ENCODE measurements at regions not wholly inside any gene's neighbourhood (a gene's known extent, or its start where the extent isn't known, plus 50 kb on each side); places are given as distances from the start of the nearest gene placed in this dataset.
A peak's percentile ranks its signal among the peaks of the same experiment; 100 is the strongest.

DNA sequence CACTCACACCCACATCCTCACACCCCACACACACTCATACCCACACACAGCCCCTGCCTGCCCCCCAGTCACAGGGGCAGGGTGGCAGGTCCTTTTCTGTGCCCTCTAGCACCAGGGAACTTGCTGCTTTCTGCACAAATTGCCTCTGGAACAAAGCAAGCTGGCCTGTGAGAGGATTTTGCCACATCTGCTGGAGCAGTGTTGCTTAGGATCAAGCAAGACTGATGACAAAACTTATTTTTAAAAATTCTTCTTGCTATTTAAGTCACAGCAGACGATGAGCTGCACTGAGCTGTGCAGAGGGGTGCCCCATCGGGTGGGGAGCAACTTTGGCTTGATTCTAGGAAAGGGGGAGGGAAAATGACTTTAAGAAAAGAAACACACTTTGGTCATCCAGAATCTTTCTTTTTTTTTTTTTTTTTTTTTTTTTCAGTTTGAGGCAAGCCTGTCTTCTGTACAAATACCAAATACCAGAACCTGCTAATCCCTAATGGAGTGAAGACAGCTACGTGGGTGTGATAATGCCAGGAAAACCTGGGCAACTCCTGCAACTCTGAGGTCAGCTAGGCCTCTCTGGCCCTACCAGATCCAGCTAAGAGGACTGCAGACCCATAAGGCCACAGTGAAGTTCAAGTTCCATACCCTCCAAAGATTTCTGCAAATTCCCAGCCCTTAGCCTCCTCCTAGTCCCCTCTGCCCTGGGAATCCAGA, 195.3 kb downstream of the ABHD5 start:
- H3K27me3 ChIP-seq (replicated peaks; ENCODE audit: control insufficient read depth, insufficient read depth, low read length, poor library complexity, severe bottlenecking), result no peaks in the 10 kb centered on the region
- no peak for DNase-seq
- H3K27ac ChIP-seq (ENCODE audit: insufficient read depth, low read length, poor library complexity, severe bottlenecking), result no peak overlapping the region
- H3K4me3 ChIP-seq (ENCODE audit: insufficient read depth, low read depth, low read length, poor library complexity, severe bottlenecking), result no peak overlapping the region
- no peaks in the 10 kb centered on the region for H3K36me3 ChIP-seq (ENCODE audit: control insufficient read depth, insufficient read depth, low read length)
- no peaks in the 10 kb centered on the region for H3K9me3 ChIP-seq (ENCODE audit: control insufficient read depth, low read length)
- H3K4me1 ChIP-seq (ENCODE audit: control insufficient read depth, insufficient read depth, low read length, poor library complexity, severe bottlenecking), result no peaks in the 10 kb centered on the region

DNA sequence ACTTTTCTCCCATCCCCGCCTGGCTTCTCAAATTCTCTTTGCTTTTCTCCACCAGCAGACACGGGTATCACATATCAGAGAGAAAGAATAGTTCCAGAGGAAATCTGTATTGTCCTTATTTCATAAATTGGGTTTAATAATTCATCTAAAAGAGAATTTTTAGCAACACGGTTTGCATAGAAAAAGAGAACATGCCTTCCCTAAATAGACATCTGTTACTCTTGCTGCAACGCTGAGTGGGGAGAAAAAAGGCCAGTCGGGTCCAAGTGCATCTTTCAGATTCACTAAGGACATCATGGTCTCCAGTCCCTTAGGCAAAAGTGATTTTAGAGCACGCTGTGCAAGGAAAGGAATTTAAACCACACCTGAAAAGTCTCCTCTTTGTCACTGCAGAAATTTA, 201.3 kb downstream of the ABHD5 start:
- Histone ChIP-seq H3K4me1 (ENCODE audit: control insufficient read depth, insufficient read depth, low read length, poor library complexity, severe bottlenecking) (peaks cover 5% of the 10 kb centered on the region), H3K27me3 (replicated peaks; ENCODE audit: control insufficient read depth, insufficient read depth, low read length, poor library complexity, severe bottlenecking) (no peaks in the 10 kb centered on the region), H3K27ac (ENCODE audit: insufficient read depth, low read length, poor library complexity, severe bottlenecking) (no peak overlapping the region), H3K9me3 (ENCODE audit: control insufficient read depth, low read length) (no peaks in the 10 kb centered on the region), H3K4me3 (ENCODE audit: insufficient read depth, low read depth, low read length, poor library complexity, severe bottlenecking) (no peak overlapping the region), H3K36me3 (ENCODE audit: control insufficient read depth, insufficient read depth, low read length) (no peaks in the 10 kb centered on the region)
- no peak for DNase-seq

DNA sequence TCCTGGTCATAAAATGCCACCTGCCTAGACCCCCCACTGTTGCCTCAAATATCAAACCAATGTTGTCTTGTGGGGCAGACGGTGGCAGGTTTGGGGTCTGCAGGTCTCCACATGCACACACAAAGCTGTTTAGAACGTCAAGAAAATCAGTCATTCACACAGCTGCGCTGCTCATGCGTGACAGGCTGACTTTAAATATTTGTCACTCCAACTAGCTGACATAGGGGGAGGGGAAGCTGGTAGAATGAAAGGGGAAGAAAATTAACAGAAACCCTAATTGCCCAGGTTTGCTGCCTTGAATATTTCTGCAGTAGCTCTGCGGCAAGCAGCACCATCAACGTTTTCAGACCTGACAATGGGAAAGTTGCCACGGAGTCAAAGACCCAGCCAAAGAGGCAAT, 201.8 kb downstream of the ABHD5 start:
- no peak for DNase-seq
- H3K27me3 ChIP-seq (replicated peaks; ENCODE audit: control insufficient read depth, insufficient read depth, low read length, poor library complexity, severe bottlenecking), result no peaks in the 10 kb centered on the region
- H3K4me3 ChIP-seq (ENCODE audit: insufficient read depth, low read depth, low read length, poor library complexity, severe bottlenecking), result no peak overlapping the region
- peaks cover 5% of the 10 kb centered on the region for H3K4me1 ChIP-seq (ENCODE audit: control insufficient read depth, insufficient read depth, low read length, poor library complexity, severe bottlenecking)
- no peak overlapping the region for H3K27ac ChIP-seq (ENCODE audit: insufficient read depth, low read length, poor library complexity, severe bottlenecking)
- H3K9me3 ChIP-seq (ENCODE audit: control insufficient read depth, low read length), result no peaks in the 10 kb centered on the region
- no peaks in the 10 kb centered on the region for H3K36me3 ChIP-seq (ENCODE audit: control insufficient read depth, insufficient read depth, low read length)

DNA sequence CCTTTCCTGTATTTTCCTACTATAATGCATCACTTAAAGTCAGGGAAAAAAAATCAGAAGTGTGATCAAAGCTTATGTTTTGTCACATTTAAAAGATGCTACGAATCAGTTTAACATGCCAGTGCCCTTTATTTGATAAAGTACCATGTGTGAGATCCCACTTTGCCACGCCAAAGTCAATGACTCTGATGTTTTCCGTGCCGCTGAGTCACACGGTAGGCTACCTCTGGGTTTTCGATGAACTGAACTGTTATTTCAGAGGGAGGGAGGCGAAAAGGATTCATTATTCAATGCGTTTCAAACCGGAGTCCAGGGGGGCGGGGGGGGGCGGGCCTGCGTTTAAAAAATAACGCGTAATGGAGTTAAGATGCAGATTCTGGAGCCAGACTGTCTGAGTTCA, 203.0 kb downstream of the ABHD5 start:
- DNase-seq, result no peak
- Histone ChIP-seq H3K27ac (ENCODE audit: insufficient read depth, low read length, poor library complexity, severe bottlenecking) (no peak overlapping the region), H3K4me1 (ENCODE audit: control insufficient read depth, insufficient read depth, low read length, poor library complexity, severe bottlenecking) (peaks cover 5% of the 10 kb centered on the region), H3K27me3 (replicated peaks; ENCODE audit: control insufficient read depth, insufficient read depth, low read length, poor library complexity, severe bottlenecking) (no peaks in the 10 kb centered on the region), H3K36me3 (ENCODE audit: control insufficient read depth, insufficient read depth, low read length) (no peaks in the 10 kb centered on the region), H3K9me3 (ENCODE audit: control insufficient read depth, low read length) (no peaks in the 10 kb centered on the region), H3K4me3 (ENCODE audit: insufficient read depth, low read depth, low read length, poor library complexity, severe bottlenecking) (no peak overlapping the region)

DNA sequence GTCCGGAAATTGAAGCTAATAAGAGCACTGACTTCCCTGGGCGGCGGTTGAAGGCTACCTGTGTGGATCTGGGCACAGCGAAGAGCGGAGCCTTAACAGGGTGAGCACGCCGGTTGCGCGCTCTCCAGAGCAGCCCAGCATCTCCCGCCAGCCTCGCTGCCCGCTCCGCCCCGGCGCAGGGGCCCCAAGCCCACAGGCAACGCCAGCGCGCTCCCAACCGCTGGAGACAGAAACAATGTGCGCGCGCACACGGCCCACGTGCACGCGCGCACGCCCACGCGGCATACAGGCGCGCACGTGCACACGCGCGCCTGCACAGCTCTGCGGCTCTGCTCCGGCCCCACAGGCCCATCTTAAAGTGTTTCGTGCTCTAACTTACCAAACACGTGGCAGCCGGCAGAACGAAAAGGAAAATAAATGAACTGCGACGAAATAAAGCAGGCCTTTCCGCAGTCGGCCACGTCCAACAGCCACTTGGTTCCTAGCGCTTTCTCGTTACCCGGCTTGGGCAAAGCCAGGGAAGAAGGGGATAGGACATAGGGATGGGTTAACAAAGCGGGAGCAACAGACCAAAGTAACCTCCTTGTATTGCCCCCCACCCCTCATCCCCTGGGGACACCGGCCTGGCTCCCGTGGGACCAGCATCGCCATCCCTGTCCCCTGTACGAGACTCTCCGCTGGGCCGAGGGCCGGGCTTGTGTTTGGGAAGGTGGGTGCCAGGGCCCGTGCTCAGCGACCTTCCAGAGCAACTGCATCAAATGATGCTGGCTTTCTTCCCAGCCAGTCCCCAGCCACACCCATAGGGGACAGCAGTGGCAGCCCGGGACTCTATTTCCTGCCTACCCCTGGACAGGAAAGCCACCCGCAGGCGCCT, 203.7 kb downstream of the ABHD5 start:
- Histone ChIP-seq H3K27me3 (replicated peaks; ENCODE audit: control insufficient read depth, insufficient read depth, low read length, poor library complexity, severe bottlenecking) (no peaks in the 10 kb centered on the region), H3K9me3 (ENCODE audit: control insufficient read depth, low read length) (no peaks in the 10 kb centered on the region), H3K4me3 (ENCODE audit: insufficient read depth, low read depth, low read length, poor library complexity, severe bottlenecking) (peak overlapping the region; percentile 45), H3K27ac (ENCODE audit: insufficient read depth, low read length, poor library complexity, severe bottlenecking) (no peak overlapping the region), H3K36me3 (ENCODE audit: control insufficient read depth, insufficient read depth, low read length) (no peaks in the 10 kb centered on the region), H3K4me1 (ENCODE audit: control insufficient read depth, insufficient read depth, low read length, poor library complexity, severe bottlenecking) (peaks cover 5% of the 10 kb centered on the region)
- no peak for DNase-seq

DNA sequence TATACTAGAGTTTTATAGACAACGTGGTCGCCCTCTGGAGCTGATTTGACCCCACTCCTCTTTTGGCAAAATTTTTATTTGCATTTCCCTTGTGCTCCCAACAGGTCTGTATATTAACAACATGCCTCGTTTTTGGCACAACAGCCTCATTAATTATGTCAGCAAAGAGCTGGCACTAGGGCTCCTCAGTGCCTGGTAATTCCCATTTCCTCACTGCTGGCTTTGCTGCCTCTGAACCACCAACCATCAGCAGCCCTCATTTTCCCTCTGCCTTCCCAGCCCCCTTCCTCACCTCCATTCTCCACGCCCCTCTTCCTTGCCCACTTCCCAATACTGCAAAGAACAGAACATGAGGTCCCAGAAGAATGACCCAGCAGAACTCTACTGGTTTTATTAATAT, 204.8 kb downstream of the ABHD5 start:
- Histone ChIP-seq H3K4me3 (ENCODE audit: insufficient read depth, low read depth, low read length, poor library complexity, severe bottlenecking) (no peak overlapping the region), H3K36me3 (ENCODE audit: control insufficient read depth, insufficient read depth, low read length) (no peaks in the 10 kb centered on the region), H3K4me1 (ENCODE audit: control insufficient read depth, insufficient read depth, low read length, poor library complexity, severe bottlenecking) (peaks cover 5% of the 10 kb centered on the region), H3K27ac (ENCODE audit: insufficient read depth, low read length, poor library complexity, severe bottlenecking) (no peak overlapping the region), H3K27me3 (replicated peaks; ENCODE audit: control insufficient read depth, insufficient read depth, low read length, poor library complexity, severe bottlenecking) (no peaks in the 10 kb centered on the region), H3K9me3 (ENCODE audit: control insufficient read depth, low read length) (no peaks in the 10 kb centered on the region)
- no peak for DNase-seq

DNA sequence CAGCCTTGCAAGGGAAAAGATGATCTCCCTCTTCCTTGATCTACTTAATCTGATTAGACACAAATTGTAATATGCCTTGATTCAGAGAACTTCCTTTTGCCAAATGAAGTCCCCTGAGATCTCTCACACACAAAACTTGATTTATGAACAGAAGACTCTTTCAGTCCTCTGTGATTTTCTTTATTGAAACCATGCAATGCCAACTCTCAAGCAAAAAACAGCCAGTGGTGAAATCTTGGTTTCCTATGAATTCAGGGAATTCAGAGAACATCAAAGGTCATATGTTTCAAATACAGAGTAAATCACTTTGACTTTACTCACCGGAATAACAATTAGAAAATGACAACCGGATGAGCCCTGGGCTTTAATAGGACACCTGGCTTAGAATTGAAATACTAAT, 211.7 kb downstream of the ABHD5 start:
- DNase-seq, result no peak
- no peak overlapping the region for H3K27ac ChIP-seq (ENCODE audit: insufficient read depth, low read length, poor library complexity, severe bottlenecking)
- H3K4me1 ChIP-seq (ENCODE audit: control insufficient read depth, insufficient read depth, low read length, poor library complexity, severe bottlenecking), result no peaks in the 10 kb centered on the region
- no peaks in the 10 kb centered on the region for H3K27me3 ChIP-seq (replicated peaks; ENCODE audit: control insufficient read depth, insufficient read depth, low read length, poor library complexity, severe bottlenecking)
- H3K4me3 ChIP-seq (ENCODE audit: insufficient read depth, low read depth, low read length, poor library complexity, severe bottlenecking), result no peak overlapping the region
- H3K36me3 ChIP-seq (ENCODE audit: control insufficient read depth, insufficient read depth, low read length), result no peaks in the 10 kb centered on the region
- no peaks in the 10 kb centered on the region for H3K9me3 ChIP-seq (ENCODE audit: control insufficient read depth, low read length)

DNA sequence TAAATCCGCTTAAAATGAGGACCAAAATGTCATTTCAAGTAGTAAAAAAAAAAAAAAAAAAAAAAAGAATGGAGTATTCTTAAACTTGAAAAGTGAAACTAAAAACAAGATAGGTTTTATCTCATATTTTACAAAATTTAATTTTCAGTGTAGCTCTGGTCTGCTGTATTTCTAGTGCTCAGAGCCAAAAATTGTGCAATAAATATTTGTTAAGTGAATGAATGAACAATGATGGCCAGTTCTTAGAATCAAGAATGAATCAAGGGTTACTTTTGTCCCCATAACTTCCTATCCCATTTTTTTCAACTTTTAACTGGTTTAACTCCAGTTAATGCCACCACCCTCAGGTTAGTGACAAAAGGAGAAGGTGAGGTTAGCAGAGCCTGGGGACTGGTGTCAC, 214.4 kb downstream of the ABHD5 start:
- Histone ChIP-seq H3K9me3 (ENCODE audit: control insufficient read depth, low read length) (no peaks in the 10 kb centered on the region), H3K4me1 (ENCODE audit: control insufficient read depth, insufficient read depth, low read length, poor library complexity, severe bottlenecking) (no peaks in the 10 kb centered on the region), H3K36me3 (ENCODE audit: control insufficient read depth, insufficient read depth, low read length) (no peaks in the 10 kb centered on the region), H3K4me3 (ENCODE audit: insufficient read depth, low read depth, low read length, poor library complexity, severe bottlenecking) (no peak overlapping the region), H3K27ac (ENCODE audit: insufficient read depth, low read length, poor library complexity, severe bottlenecking) (no peak overlapping the region), H3K27me3 (replicated peaks; ENCODE audit: control insufficient read depth, insufficient read depth, low read length, poor library complexity, severe bottlenecking) (no peaks in the 10 kb centered on the region)
- no peak for DNase-seq

DNA sequence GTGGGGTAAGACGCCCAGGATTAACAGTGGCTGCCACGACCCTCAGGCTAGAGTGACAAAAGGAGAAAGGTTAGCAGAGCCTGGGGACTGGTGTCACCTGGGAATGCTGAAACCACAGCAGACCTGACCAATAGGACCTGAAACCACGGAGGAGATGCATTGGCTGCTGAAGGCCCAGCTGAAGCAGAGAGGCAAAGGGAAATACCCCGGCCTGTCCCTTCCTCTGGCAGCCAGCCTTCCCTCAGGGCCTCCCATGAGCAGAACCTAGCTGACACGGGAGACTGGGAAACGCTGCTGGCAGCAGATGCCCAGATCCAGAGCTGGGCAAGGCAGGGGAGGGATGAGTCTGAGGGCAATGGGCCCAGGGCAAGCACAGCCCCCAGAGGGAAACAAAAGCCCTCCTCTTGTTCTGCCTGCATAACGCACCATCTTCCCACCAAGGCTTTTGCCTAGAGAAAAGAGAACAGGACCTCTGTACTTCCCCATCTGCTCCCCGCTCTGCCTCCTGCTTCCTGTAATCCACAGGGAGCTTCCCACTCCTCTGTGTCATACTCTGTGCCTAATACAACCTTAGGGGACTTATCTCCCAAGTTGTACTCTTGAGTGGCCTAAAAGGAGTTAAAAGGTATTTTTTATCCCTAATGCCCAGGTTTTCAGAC, 216.2 kb downstream of the ABHD5 start:
- Histone ChIP-seq H3K4me3 (ENCODE audit: insufficient read depth, low read depth, low read length, poor library complexity, severe bottlenecking) (no peak overlapping the region), H3K36me3 (ENCODE audit: control insufficient read depth, insufficient read depth, low read length) (no peaks in the 10 kb centered on the region), H3K27ac (ENCODE audit: insufficient read depth, low read length, poor library complexity, severe bottlenecking) (no peak overlapping the region), H3K4me1 (ENCODE audit: control insufficient read depth, insufficient read depth, low read length, poor library complexity, severe bottlenecking) (no peaks in the 10 kb centered on the region), H3K27me3 (replicated peaks; ENCODE audit: control insufficient read depth, insufficient read depth, low read length, poor library complexity, severe bottlenecking) (no peaks in the 10 kb centered on the region), H3K9me3 (ENCODE audit: control insufficient read depth, low read length) (no peaks in the 10 kb centered on the region)
- DNase-seq, result no peak

DNA sequence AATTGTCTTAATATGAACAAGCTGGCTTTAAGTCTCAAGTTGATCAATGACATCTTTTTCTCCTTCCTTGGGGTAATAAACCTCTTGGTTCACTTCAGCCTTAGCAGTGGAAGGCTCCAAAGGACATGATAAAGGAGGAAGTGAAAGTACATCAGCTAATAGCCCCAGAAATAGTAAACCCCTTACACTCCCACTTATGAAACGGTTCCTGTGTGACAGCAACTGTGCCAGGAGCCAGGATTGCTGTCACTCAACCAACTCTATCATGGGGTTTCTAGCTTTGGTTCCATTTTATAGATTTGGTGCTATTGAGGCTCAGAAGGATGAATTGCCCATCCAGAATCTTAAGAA, 216.7 kb downstream of the ABHD5 start:
- no peaks in the 10 kb centered on the region for H3K4me1 ChIP-seq (ENCODE audit: control insufficient read depth, insufficient read depth, low read length, poor library complexity, severe bottlenecking)
- no peak for DNase-seq
- no peak overlapping the region for H3K4me3 ChIP-seq (ENCODE audit: insufficient read depth, low read depth, low read length, poor library complexity, severe bottlenecking)
- H3K36me3 ChIP-seq (ENCODE audit: control insufficient read depth, insufficient read depth, low read length), result no peaks in the 10 kb centered on the region
- no peaks in the 10 kb centered on the region for H3K9me3 ChIP-seq (ENCODE audit: control insufficient read depth, low read length)
- H3K27me3 ChIP-seq (replicated peaks; ENCODE audit: control insufficient read depth, insufficient read depth, low read length, poor library complexity, severe bottlenecking), result no peaks in the 10 kb centered on the region
- H3K27ac ChIP-seq (ENCODE audit: insufficient read depth, low read length, poor library complexity, severe bottlenecking), result no peak overlapping the region
